IMR-90 (cell line): ENCODE measurements at regions not wholly inside any gene's neighbourhood (a gene's known extent, or its start where the extent isn't known, plus 50 kb on each side); places are given as distances from the start of the nearest gene placed in this dataset.

Experiments
- ATAC-seq: fragments of 200-7000 bp; cut with Tn5 transposase; 2 replicates; pipeline ENCODE4 v1.9.1; 2020; ENCODE audit warnings: low read depth, mild to moderate bottlenecking, moderate library complexity
- BruUV-seq: library from RNA; stranded (reverse); fragments of 400-500 nt; replicated peaks from 2 replicates; lab custom pipeline; 2021; lab: Mats Ljungman, UMichigan
- CTCF ChIA-PET: fragments of 300-600 bp; formaldehyde crosslinking; extraction: SDS; loops from one replicate; lab custom pipeline; 2021; ENCODE audit warnings: antibody characterized with exemption; lab: Yijun Ruan, JAX
- POLR2A ChIA-PET: fragments of 300-600 bp; sonication (Branson Sonifier 250); formaldehyde crosslinking; loops from one replicate; lab custom pipeline; 2022; ENCODE audit warnings: antibody characterized with exemption; ENCODE audit not compliant: unreplicated experiment; lab: Charles Lee
- DNase-seq: peaks from one replicate; pipeline ENCODE4 v3.0.0; 2013
- H2AFZ ChIP-seq: replicated peaks from 2 replicates; pipeline ENCODE3; 2013; ENCODE audit warnings: low read length, mild to moderate bottlenecking; ENCODE audit not compliant: poor library complexity
- H2AK5ac ChIP-seq: 2 replicates; pipeline ENCODE4 v1.6.1; 2013; ENCODE audit warnings: low read depth, low read length, inconsistent platforms
- H2AK9ac ChIP-seq: replicated peaks from 2 replicates; pipeline ENCODE3; 2013; ENCODE audit warnings: mild to moderate bottlenecking, low read depth, low read length, moderate library complexity; ENCODE audit not compliant: poor library complexity
- H2BK120ac ChIP-seq: 2 replicates; pipeline ENCODE4 v1.6.1; 2013; ENCODE audit warnings: low read depth, low read length, inconsistent platforms
- H2BK15ac ChIP-seq: 3 replicates; pipeline ENCODE4 v1.6.1; 2013; ENCODE audit warnings: low read depth, low read length, inconsistent platforms
- H2BK20ac ChIP-seq: 2 replicates; pipeline ENCODE4 v1.6.1; 2013; ENCODE audit warnings: low read depth, mild to moderate bottlenecking, inconsistent platforms, low read length, moderate library complexity
- H2BK5ac ChIP-seq: 2 replicates; pipeline ENCODE4 v1.6.1; 2013; ENCODE audit warnings: mild to moderate bottlenecking, low read depth, low read length, inconsistent platforms; ENCODE audit not compliant: poor library complexity, severe bottlenecking
- H3K14ac ChIP-seq: replicated peaks from 2 replicates; pipeline ENCODE4 v1.6.1; 2013; ENCODE audit warnings: low read depth, low read length, inconsistent platforms
- H3K18ac ChIP-seq: 2 replicates; pipeline ENCODE4 v1.6.1; 2013; ENCODE audit warnings: low read depth, low read length, control low read depth
- H3K23ac ChIP-seq: 2 replicates; pipeline ENCODE4 v1.6.1; 2013; ENCODE audit warnings: low read depth, low read length, inconsistent platforms
- H3K27ac ChIP-seq: 2 replicates; pipeline ENCODE4 v1.5.1; 2013; ENCODE audit warnings: mild to moderate bottlenecking, control low read depth, low read length; ENCODE audit not compliant: insufficient read depth
- H3K27me3 ChIP-seq: 2 replicates; pipeline ENCODE4 v1.6.1; 2013; ENCODE audit warnings: low read length; ENCODE audit not compliant: control insufficient read depth, insufficient read depth
- H3K36me3 ChIP-seq: 2 replicates; pipeline ENCODE4 v1.6.1; 2013; ENCODE audit warnings: low read length, mixed read lengths; ENCODE audit not compliant: control insufficient read depth, insufficient read depth
- H3K4ac ChIP-seq: 2 replicates; pipeline ENCODE4 v1.6.1; 2013; ENCODE audit warnings: low read depth, low read length, inconsistent platforms
- H3K4me1 ChIP-seq: 2 replicates; pipeline ENCODE4 v1.6.1; 2013; ENCODE audit warnings: low read length, mixed read lengths; ENCODE audit not compliant: control insufficient read depth, insufficient read depth
- H3K4me2 ChIP-seq: 2 replicates; pipeline ENCODE4 v1.6.1; 2013; ENCODE audit warnings: low read depth, mild to moderate bottlenecking, control low read depth, low read length, moderate library complexity
- H3K4me3 ChIP-seq: 2 replicates; pipeline ENCODE4 v1.5.1; 2013; ENCODE audit warnings: low read depth, mild to moderate bottlenecking, control low read depth, low read length, moderate library complexity; ENCODE audit not compliant: insufficient read depth
- H3K56ac ChIP-seq: 2 replicates; pipeline ENCODE4 v1.6.1; 2013; ENCODE audit warnings: low read length, inconsistent platforms; ENCODE audit not compliant: insufficient read depth; ENCODE audit errors: extremely low read depth
- H3K79me1 ChIP-seq, 2 experiments: 2 replicates each; pipeline ENCODE4 v1.6.1; 2013; ENCODE audit warnings: low read length in 2 of 2, inconsistent platforms in 1 of 2, low read depth in 1 of 2
- H3K9ac ChIP-seq: 2 replicates; pipeline ENCODE4 v1.6.1; 2013; ENCODE audit warnings: low read depth, low read length, control low read depth
- H3K9me1 ChIP-seq: 2 replicates; pipeline ENCODE4 v1.6.1; 2013; ENCODE audit warnings: low read length, inconsistent platforms; ENCODE audit not compliant: insufficient read depth
- H3K9me3 ChIP-seq: 2 replicates; pipeline ENCODE4 v1.6.1; 2013; ENCODE audit warnings: low read length; ENCODE audit not compliant: control insufficient read depth, insufficient read depth
- H4K20me1 ChIP-seq: 2 replicates; pipeline ENCODE4 v1.6.1; 2013; ENCODE audit warnings: low read length, inconsistent platforms; ENCODE audit not compliant: insufficient read depth
- H4K5ac ChIP-seq: 2 replicates; pipeline ENCODE4 v1.6.1; 2013; ENCODE audit warnings: mild to moderate bottlenecking, low read depth, low read length, control low read depth
- H4K8ac ChIP-seq, 2 experiments: 2 replicates each; pipeline ENCODE4 v1.6.1; 2013; ENCODE audit warnings: low read depth in 2 of 2, low read length in 2 of 2, control low read depth in 1 of 2, inconsistent platforms in 1 of 2
- H4K91ac ChIP-seq: 2 replicates; pipeline ENCODE4 v1.6.1; 2013; ENCODE audit warnings: low read depth, low read length, inconsistent platforms; ENCODE audit not compliant: insufficient read depth
- CEBPB ChIP-seq: IDR thresholded peaks from 2 replicates; pipeline ENCODE4 v1.6.1; 2012; ENCODE audit warnings: low read depth, low read length, improper control_type of control experiment
- CHD1 ChIP-seq: IDR thresholded peaks from 2 replicates; pipeline ENCODE4 v1.6.1; 2012; ENCODE audit warnings: low read depth, low read length, improper control_type of control experiment
- CTCF ChIP-seq: conservative IDR thresholded peaks from 2 replicates; pipeline ENCODE4 v1.5.1; 2012; ENCODE audit warnings: mild to moderate bottlenecking, low read depth, low read length, improper control_type of control experiment
- ELK1 ChIP-seq: fragments of 150-350 bp; IDR thresholded peaks from 2 replicates; pipeline ENCODE4 v1.6.1; 2016; ENCODE audit warnings: low read depth, mild to moderate bottlenecking, low read length, moderate library complexity, borderline replicate concordance
- FOS ChIP-seq: fragments of 150-350 bp; IDR thresholded peaks from 2 replicates; pipeline ENCODE4 v1.6.1; 2016; ENCODE audit warnings: low read depth, low read length
- MAFK ChIP-seq: IDR thresholded peaks from 2 replicates; pipeline ENCODE4 v1.6.1; 2012; ENCODE audit warnings: low read depth, low read length, improper control_type of control experiment
- MAZ ChIP-seq: IDR thresholded peaks from 2 replicates; pipeline ENCODE4 v1.6.1; 2012; ENCODE audit warnings: low read depth, mild to moderate bottlenecking, low read length, improper control_type of control experiment, moderate library complexity, borderline replicate concordance
- MXI1 ChIP-seq: IDR thresholded peaks from 2 replicates; pipeline ENCODE4 v1.6.1; 2012; ENCODE audit warnings: low read depth, mild to moderate bottlenecking, low read length, moderate library complexity, borderline replicate concordance
- NFE2L2 ChIP-seq: fragments of 150-350 bp; IDR thresholded peaks from 2 replicates; pipeline ENCODE4 v1.6.1; 2016; ENCODE audit warnings: low read depth, mild to moderate bottlenecking, low read length
- POLR2A ChIP-seq: IDR thresholded peaks from 2 replicates; pipeline ENCODE4 v1.6.1; 2012; ENCODE audit warnings: mild to moderate bottlenecking, low read depth, low read length
- RAD21 ChIP-seq: IDR thresholded peaks from 2 replicates; pipeline ENCODE4 v1.6.1; 2012; ENCODE audit warnings: low read length, improper control_type of control experiment
- RFX5 ChIP-seq: IDR thresholded peaks from 2 replicates; pipeline ENCODE4 v1.8.0; 2012; ENCODE audit warnings: low read depth, mild to moderate bottlenecking, low read length, moderate library complexity
- SMC3 ChIP-seq: fragments of 150-350 bp; IDR thresholded peaks from 2 replicates; pipeline ENCODE4 v1.6.1; 2016; ENCODE audit warnings: low read depth, mild to moderate bottlenecking, antibody characterized with exemption, low read length, moderate library complexity
- USF2 ChIP-seq: fragments of 150-350 bp; IDR thresholded peaks from 2 replicates; pipeline ENCODE4 v1.6.1; 2017; ENCODE audit warnings: mild to moderate bottlenecking, antibody characterized with exemption, low read length, low read depth
- WGBS, 2 experiments: methylation state at CpG; one replicate each; pipeline versions ENCODE4 v1.1.5 to v1.1.7; 2013; ENCODE audit warnings: missing lambda C conversion rate in 2 of 2; ENCODE audit not compliant: insufficient read length in 1 of 2; ENCODE audit errors: extremely low coverage in 2 of 2; 5-methylcytosine and 5-hydroxymethylcytosine counted together
- dilution Hi-C: fragments of 300-500 bp; cut with HindIII; formaldehyde crosslinking; loops from one replicate; pipeline ENCODE4 v1.14.3; 2018; ENCODE audit warnings: low sequenced_read_pairs; ENCODE audit not compliant: unreplicated experiment
- in situ Hi-C: fragments of 300-500 bp; cut with MboI; formaldehyde crosslinking; loops from 3 replicates; pipeline ENCODE4 v1.14.3; 2019; ENCODE audit warnings: low sequenced_read_pairs, inconsistent platforms, mixed read lengths
- intact Hi-C: fragments of 100-400 bp; cut with micrococcal nuclease; formaldehyde crosslinking; loops from 2 replicates; pipeline ENCODE4 v1.10.0; 2022

DNA sequence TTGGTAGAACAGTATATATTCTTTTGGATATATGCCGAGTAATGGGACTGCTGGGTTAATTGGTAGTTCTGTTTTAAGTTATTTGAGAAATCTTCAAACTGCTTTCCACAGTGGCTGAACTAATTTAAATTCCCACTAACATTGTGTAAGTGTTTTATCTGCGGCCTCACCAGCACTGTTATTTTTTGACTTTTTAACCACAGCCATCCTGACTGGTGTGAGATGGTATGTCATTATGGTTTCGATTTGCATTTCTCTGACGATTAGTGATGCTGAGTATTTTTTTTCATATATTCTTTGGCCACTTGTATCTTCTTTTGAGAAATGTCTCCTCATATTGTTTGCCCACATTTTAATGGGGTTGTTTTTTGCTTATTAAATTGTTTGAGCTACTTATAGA, 357.4 kb downstream of the C12orf50 start:
- in situ Hi-C loops, result no loop called here
- dilution Hi-C loops, result no loop called here

More for the DNA sequence above, 357.4 kb downstream of the C12orf50 start:
- Histone ChIP-seq H3K9me1 (no peaks in the 10 kb centered on the region), H4K5ac (no peak overlapping the region), H3K4me1 (no peaks in the 10 kb centered on the region), H3K4ac (no peak overlapping the region), H3K9ac (no peak overlapping the region), H2BK120ac (no peak overlapping the region), H3K56ac (no peak overlapping the region), H2AK9ac (no peak overlapping the region), H2BK5ac (no peak overlapping the region), H3K18ac (no peak overlapping the region), H2AFZ (no peak overlapping the region), H3K36me3 (no peaks in the 10 kb centered on the region), H4K91ac (no peak overlapping the region), H2AK5ac (no peak overlapping the region), H3K14ac (no peak overlapping the region), H4K8ac (no peak overlapping the region), H3K4me2 (no peak overlapping the region), H3K27ac (no peak overlapping the region), H3K9me3 (no peaks in the 10 kb centered on the region), H3K79me1 (no peaks in the 10 kb centered on the region), H3K4me3 (no peak overlapping the region), H2BK15ac (no peak overlapping the region), H2BK20ac (no peak overlapping the region), H4K20me1 (no peaks in the 10 kb centered on the region), H3K23ac (no peak overlapping the region), H3K27me3 (no peaks in the 10 kb centered on the region)
- POLR2A ChIA-PET, result no interaction called here
- WGBS, 2 experiments, result no CpG with 5 or more reads among the region's 4 CpGs
- BruUV-seq, result no TSS peak
- intact Hi-C loops, result no loop called here
- CTCF ChIA-PET, result no interaction called here
- TF ChIP-seq ELK1 (no peak), MAZ (no peak), NFE2L2 (no peak), MXI1 (no peak), SMC3 (no peak), CEBPB (no peak), RFX5 (no peak), CHD1 (no peak), USF2 (no peak), RAD21 (no peak), MAFK (no peak), CTCF (no peak), FOS (no peak), POLR2A (no peak)
- DNase-seq, result no peak
- no peak for ATAC-seq
